Astrocyte of the cerebellum (primary cell): ENCODE measurements at regions not wholly inside any gene's neighbourhood (a gene's known extent, or its start where the extent isn't known, plus 50 kb on each side); places are given as distances from the start of the nearest gene placed in this dataset.
"Not testable (repeated sequence)": the region's sequence is repeated elsewhere in the genome, so short reads cannot be mapped to it uniquely, and the experiment has no call there.

Experiments
- DNase-seq: peaks from one replicate; pipeline ENCODE4 v3.0.0-alpha.2; 2011; ENCODE audit warnings: low read depth
- H3K4me3 ChIP-seq: 2 replicates; pipeline ENCODE4 v1.5.1; 2011; ENCODE audit warnings: mild to moderate bottlenecking, low read depth, low read length, moderate library complexity
- in situ Hi-C: cut with HindIII; loops from 2 replicates; pipeline ENCODE4 v1.10.0; 2017; ENCODE audit warnings: low sequenced_read_pairs
- TF ChIP-seq, protein P1 (sequence below): IDR thresholded peaks from 2 replicates; pipeline ENCODE4 v1.5.1; 2012; ENCODE audit warnings: low read length, low read depth, moderate library complexity, mild to moderate bottlenecking; ENCODE audit errors: missing control alignments

DNA sequence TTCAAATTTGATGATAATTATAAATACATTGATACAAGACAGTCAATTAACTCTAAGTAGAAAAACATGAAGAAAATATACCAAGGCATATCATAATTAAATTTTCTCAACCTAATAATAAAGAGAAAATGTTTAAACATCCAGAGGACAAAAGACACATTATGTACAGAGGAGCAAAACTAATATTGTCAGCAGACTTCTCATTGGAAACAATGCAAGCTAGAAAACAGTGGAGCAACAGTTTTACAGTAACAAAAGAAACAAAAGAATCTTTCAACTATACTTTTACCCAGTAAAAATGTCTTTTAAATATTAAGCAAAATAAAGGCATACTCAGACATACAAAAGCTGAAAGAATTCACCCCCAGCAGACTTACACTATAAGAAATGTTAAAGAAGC, 238.0 kb downstream of the TMA16 start:
- TF ChIP-seq, protein P1, sequence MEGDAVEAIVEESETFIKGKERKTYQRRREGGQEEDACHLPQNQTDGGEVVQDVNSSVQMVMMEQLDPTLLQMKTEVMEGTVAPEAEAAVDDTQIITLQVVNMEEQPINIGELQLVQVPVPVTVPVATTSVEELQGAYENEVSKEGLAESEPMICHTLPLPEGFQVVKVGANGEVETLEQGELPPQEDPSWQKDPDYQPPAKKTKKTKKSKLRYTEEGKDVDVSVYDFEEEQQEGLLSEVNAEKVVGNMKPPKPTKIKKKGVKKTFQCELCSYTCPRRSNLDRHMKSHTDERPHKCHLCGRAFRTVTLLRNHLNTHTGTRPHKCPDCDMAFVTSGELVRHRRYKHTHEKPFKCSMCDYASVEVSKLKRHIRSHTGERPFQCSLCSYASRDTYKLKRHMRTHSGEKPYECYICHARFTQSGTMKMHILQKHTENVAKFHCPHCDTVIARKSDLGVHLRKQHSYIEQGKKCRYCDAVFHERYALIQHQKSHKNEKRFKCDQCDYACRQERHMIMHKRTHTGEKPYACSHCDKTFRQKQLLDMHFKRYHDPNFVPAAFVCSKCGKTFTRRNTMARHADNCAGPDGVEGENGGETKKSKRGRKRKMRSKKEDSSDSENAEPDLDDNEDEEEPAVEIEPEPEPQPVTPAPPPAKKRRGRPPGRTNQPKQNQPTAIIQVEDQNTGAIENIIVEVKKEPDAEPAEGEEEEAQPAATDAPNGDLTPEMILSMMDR: no peak
- in situ Hi-C loops: no loop called here
- DNase-seq: no peak
- H3K4me3 ChIP-seq: no peak overlapping the region

DNA sequence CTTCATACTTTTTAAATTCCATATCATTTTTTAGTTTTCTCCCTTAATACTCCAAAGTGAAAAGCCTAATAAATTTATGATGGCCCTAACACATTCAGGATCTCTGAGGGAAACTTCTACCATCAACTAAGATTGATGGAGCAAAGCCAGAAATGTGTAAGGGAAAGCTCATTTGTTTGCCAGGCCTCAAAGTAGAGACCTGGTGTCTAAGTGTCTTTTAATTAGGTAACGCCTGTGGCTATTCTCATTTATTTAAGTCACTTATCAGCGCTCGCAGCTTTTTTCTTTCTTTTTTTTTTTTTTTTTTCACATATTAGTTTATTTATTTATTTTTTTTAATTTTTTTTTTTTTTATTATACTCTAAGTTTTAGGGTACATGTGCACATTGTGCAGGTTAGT, 242.4 kb downstream of the TMA16 start:
- TF ChIP-seq, protein P1: no peak
- DNase-seq: no peak
- no peak overlapping the region for H3K4me3 ChIP-seq
- in situ Hi-C loops: no loop called here

DNA sequence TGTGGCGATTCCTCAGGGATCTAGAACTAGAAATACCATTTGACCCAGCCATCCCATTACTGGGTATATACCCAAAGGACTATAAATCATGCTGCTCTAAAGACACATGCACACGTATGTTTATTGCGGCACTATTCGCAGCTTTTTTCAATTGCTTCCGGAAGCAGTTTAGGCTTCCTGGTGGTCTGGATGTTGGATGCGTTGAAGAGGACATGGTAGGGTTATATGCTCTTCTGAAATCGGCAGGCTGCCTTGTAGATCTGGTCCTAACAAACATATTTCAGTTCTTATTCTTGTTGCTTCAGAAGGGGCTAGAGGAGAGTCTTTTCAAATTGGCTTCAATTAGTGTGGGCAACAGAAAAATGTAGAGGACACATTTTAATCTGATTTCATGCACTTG, 243.4 kb downstream of the TMA16 start:
- in situ Hi-C loops: not testable (repeated sequence)

DNA sequence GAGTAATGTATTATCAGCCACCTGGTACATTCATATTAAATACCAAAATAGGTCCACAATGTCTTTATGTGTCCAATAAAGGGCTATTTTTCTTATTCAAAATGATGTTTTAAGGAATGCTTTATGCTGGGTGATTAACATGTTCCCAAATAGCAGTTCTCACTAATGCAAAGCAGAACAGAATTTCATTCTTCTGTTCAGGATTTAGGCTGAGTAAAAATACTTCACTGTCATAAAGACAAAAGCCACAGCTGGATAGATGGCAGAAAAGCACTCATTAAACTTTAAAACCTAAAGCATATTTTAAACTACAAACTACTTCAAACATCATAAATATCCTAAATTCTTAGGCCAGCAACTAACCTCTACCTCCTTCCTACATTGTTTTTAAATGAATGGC, 244.0 kb downstream of the TMA16 start:
- in situ Hi-C loops: no loop called here
- no peak for DNase-seq
- H3K4me3 ChIP-seq: no peak overlapping the region
- TF ChIP-seq, protein P1: no peak

More for the DNA sequence above, 243.4 kb downstream of the TMA16 start:
- not testable (repeated sequence) for H3K4me3 ChIP-seq, DNase-seq

DNA sequence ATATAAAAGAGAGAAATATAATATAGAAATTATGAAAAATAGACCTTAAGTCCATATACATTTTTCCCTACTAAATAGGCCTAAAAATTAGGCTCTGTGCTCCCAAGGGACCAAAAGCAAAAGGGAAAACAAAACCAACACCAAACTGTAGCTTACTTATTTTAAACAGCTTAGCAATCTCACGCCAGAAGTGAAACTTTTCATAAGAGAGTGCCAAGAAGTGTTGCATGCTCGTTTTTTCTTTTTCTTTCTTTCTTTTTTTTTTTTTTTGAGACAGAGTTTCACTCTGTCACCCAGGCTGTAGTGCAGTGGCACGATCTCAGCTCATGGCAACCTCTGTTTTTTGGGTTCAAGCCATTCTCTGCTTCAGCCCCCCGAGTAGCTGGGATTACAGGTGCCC, 250.4 kb downstream of the TMA16 start:
- no peak for DNase-seq

DNA sequence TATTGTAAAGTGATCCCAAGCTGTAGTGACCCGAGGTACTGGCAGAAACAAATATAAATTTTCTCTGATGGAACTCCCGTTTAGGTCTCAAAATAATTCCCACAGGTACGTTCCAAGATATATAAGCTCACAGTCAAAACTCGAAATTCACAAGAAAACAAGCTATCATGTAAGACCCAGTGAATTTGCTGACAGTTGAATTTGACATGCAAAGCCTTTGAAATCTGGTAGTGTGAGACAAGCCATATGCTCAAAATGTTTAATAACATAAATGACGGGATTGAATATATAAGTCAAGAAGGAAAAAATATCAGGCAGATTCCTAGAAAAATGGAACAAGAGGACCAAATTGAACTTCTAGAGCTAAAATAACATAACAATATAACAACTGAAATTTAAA, 252.8 kb downstream of the TMA16 start:
- in situ Hi-C loops: no loop called here
- H3K4me3 ChIP-seq: no peak overlapping the region
- no peak for DNase-seq
- TF ChIP-seq, protein P1: no peak

More for the DNA sequence above, 250.4 kb downstream of the TMA16 start:
- TF ChIP-seq, protein P1: no peak
- H3K4me3 ChIP-seq: no peak overlapping the region
- in situ Hi-C loops: no loop called here

DNA sequence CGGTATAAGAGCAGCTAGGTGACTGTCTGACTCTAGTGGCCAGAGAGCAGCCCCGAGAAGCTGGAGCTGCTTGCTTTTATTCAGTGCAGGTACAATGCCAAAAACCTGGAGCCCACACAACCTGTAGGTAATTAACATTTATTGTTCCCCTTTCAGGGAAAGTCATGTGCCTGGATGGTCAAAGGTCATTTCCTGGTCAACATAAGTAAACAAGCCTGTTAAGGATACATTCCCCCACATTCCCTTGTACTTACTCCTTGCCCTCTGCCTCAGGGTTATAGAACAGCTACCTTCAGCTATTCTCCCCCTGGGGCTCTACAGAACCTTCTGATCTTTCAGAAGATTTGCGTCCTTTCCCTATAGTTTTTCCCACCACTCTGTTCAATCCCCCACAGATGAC, 253.4 kb downstream of the TMA16 start:
- no peak overlapping the region for H3K4me3 ChIP-seq
- TF ChIP-seq, protein P1: no peak
- no peak for DNase-seq
- in situ Hi-C loops: no loop called here
